H1 (cell line): ENCODE measurements at regions not wholly inside any gene's neighbourhood (a gene's known extent, or its start where the extent isn't known, plus 50 kb on each side); places are given as distances from the start of the nearest gene placed in this dataset.

ENCODE experiments used
- CTCF ChIP-seq, 3 experiments: IDR thresholded peaks; 1 replicate in 2 of 3; 2 replicates in 1 of 3; pipeline versions ENCODE4 v1.5.1 to v1.6.1; 2011; ENCODE audit warnings: low read length in 3 of 3, mild to moderate bottlenecking in 3 of 3, inconsistent platforms in 2 of 3, low read depth in 1 of 3, moderate library complexity in 1 of 3; ENCODE audit not compliant: insufficient read depth in 1 of 3; ENCODE audit errors: control extremely low read depth in 1 of 3
- JUN ChIP-seq: IDR thresholded peaks from 2 replicates; pipeline ENCODE4 v1.6.1; 2011; ENCODE audit warnings: low read depth, mild to moderate bottlenecking, improper control_type of control experiment, low read length

DNA sequence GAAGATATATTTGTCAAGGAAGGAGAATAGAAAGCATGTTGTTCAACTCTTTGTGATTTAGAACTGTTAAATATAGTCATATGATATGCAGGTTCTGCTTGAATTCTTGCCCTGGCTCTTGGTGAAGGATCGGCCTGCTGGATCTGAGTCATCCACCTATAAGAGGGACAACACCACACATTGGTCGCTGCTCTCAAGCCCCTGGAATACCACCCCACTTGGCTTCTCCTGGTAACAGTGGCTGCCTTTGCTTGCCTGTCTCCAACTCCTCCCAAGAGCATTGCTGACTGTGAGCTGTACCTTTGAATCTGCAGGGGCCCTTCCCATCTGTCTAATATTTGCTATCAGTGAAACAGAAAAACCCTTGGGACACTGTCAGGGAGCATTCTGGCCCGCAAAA, 78.9 kb upstream of the DGKG start:
- no peak for TF ChIP-seq CTCF (IDR thresholded peaks at IDR 0.05; ENCODE audit: control extremely low read depth in 1 of 3, insufficient read depth in 1 of 3, low read depth in 1 of 3, low read length in 3 of 3)
- no peak for TF ChIP-seq JUN
